Kidney (tissue), 13 donors: ENCODE measurements at regions not wholly inside any gene's neighbourhood (a gene's known extent, or its start where the extent isn't known, plus 50 kb on each side); places are given as distances from the start of the nearest gene placed in this dataset.

ENCODE experiments used
- DNase-seq, 5 donors: peaks; one replicate each; pipeline ENCODE4 v3.0.0-alpha.2; 2013 to 2020
- FAIRE-seq: peaks from 2 replicates; lab custom pipeline; 2012; peaks lifted over from hg19 to GRCh38; lab: Jason Lieb, UNC
- H3K27ac ChIP-seq, 2 donors: one replicate each; pipeline ENCODE4 v1.7.0; 2013; ENCODE audit warnings: low read depth in 2 of 2, low read length in 2 of 2, inconsistent platforms in 1 of 2
- H3K27me3 ChIP-seq: one replicate; pipeline ENCODE4 v1.7.1; 2013; ENCODE audit warnings: low read length, inconsistent platforms; ENCODE audit not compliant: control insufficient read depth, insufficient read depth
- H3K36me3 ChIP-seq, 3 donors: one replicate each; pipeline versions ENCODE4 v1.7.0 to v1.7.1; 2013; ENCODE audit warnings: low read length in 3 of 3, control low read depth in 1 of 3, inconsistent platforms in 1 of 3; ENCODE audit not compliant: insufficient read depth in 3 of 3, control insufficient read depth in 2 of 3
- H3K4me1 ChIP-seq, 3 donors: one replicate each; pipeline versions ENCODE4 v1.7.0 to v1.7.1; 2013; ENCODE audit warnings: low read length in 3 of 3, inconsistent platforms in 1 of 3, low read depth in 1 of 3; ENCODE audit not compliant: control insufficient read depth in 2 of 3, insufficient read depth in 2 of 3
- H3K4me3 ChIP-seq, 3 donors: one replicate each; pipeline versions ENCODE4 v1.7.0 to v1.8.1; 2013; ENCODE audit warnings: low read length in 3 of 3, control low read depth in 1 of 3, inconsistent platforms in 1 of 3
- H3K9ac ChIP-seq, 3 donors: one replicate each; pipeline versions ENCODE4 v1.7.0 to v1.7.1; 2013; ENCODE audit warnings: low read length in 3 of 3, control low read depth in 1 of 3, inconsistent platforms in 1 of 3
- H3K9me3 ChIP-seq, 3 donors: one replicate each; pipeline versions ENCODE4 v1.7.0 to v1.7.1; 2013; ENCODE audit warnings: low read length in 3 of 3, control low read depth in 1 of 3, inconsistent platforms in 1 of 3; ENCODE audit not compliant: control insufficient read depth in 2 of 3, insufficient read depth in 1 of 3
- intact Hi-C: fragments of 100-400 bp; cut with DNase I; formaldehyde crosslinking; loops from one replicate; pipeline ENCODE4 v1.11.1; 2022
- TF ChIP-seq, protein P1 (sequence below): IDR thresholded peaks from 3 replicates; pipeline ENCODE4 v1.5.1; 2012; ENCODE audit warnings: mild to moderate bottlenecking, moderate library complexity, borderline replicate concordance; ENCODE audit not compliant: insufficient read depth; ENCODE audit errors: extremely low read depth
- donor health status: control.
- donor health status: control.
- donor health status: control.
- donor health status: control.
- donor health status: control.
- donor health status: DM: yes; HTN: yes; CAD: no.
- donor health status: Normal renal cell carcinoma (clear cell type).

DNA sequence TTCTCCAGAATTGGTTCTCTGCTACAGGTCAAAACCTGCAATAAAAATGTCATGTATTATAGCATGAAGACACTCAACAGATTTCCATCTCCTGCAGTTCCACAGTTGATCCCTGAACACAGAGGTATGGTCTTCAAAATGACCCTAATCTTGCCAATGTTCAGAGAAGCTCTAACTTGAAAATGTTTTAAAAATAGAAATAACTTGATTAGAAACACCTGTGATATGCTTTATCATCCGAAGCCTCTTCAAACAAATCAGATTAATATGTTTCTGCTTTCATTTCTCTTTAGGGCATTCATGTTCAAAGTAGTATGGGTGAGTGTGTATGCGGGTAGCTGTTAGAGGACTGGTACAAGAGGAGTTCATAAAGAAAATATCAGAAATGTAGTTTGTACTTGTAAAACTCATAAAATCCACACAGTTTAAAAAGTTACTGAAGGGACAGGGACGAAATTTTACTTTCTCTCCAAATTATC lies 60.4 kb downstream of the KCNRG start:
- DNase-seq (no peak), FAIRE-seq (no peak)
- H3K9me3 ChIP-seq = no peaks in the 10 kb centered on the region
- H3K4me3 ChIP-seq = no peak overlapping the region
- no peaks in the 10 kb centered on the region for H3K36me3 ChIP-seq
- intact Hi-C loops = no loop called here
- H3K27me3 ChIP-seq = no peaks in the 10 kb centered on the region
- H3K27ac ChIP-seq = no peak overlapping the region
- H3K9ac ChIP-seq = no peak overlapping the region
- H3K4me1 ChIP-seq = no peaks in the 10 kb centered on the region
- TF ChIP-seq, protein P1, sequence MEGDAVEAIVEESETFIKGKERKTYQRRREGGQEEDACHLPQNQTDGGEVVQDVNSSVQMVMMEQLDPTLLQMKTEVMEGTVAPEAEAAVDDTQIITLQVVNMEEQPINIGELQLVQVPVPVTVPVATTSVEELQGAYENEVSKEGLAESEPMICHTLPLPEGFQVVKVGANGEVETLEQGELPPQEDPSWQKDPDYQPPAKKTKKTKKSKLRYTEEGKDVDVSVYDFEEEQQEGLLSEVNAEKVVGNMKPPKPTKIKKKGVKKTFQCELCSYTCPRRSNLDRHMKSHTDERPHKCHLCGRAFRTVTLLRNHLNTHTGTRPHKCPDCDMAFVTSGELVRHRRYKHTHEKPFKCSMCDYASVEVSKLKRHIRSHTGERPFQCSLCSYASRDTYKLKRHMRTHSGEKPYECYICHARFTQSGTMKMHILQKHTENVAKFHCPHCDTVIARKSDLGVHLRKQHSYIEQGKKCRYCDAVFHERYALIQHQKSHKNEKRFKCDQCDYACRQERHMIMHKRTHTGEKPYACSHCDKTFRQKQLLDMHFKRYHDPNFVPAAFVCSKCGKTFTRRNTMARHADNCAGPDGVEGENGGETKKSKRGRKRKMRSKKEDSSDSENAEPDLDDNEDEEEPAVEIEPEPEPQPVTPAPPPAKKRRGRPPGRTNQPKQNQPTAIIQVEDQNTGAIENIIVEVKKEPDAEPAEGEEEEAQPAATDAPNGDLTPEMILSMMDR = no peak

DNA sequence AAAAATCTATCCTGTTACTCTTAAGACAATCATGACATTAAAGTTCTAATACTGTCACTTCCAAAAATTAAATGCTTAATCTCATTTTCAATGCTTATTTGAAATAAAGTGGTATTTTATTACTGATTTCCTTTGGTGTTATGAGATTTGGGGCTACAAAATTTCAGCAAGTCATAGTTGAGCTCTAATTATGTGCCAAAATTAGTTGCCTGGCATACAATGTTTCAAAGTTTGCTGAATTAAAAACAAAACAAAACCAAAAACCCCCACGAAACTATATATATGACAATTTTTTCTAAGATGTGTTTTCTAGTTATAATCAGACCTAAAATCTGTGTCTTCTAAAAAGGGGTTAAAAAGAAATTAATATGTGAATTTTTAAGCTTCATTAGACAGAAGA lies 62.2 kb downstream of the KCNRG start:
- Histone ChIP-seq H3K27ac (no peak overlapping the region), H3K4me3 (no peak overlapping the region), H3K4me1 (peaks cover 0 to under 1% (median 0%) of the 10 kb centered on the region in 3 donors), H3K9ac (no peak overlapping the region), H3K9me3 (no peaks in the 10 kb centered on the region), H3K27me3 (no peaks in the 10 kb centered on the region), H3K36me3 (no peaks in the 10 kb centered on the region)
- TF ChIP-seq, protein P1 = no peak
- no peak for DNase-seq
- intact Hi-C loops = no loop called here
- FAIRE-seq = no peak

DNA sequence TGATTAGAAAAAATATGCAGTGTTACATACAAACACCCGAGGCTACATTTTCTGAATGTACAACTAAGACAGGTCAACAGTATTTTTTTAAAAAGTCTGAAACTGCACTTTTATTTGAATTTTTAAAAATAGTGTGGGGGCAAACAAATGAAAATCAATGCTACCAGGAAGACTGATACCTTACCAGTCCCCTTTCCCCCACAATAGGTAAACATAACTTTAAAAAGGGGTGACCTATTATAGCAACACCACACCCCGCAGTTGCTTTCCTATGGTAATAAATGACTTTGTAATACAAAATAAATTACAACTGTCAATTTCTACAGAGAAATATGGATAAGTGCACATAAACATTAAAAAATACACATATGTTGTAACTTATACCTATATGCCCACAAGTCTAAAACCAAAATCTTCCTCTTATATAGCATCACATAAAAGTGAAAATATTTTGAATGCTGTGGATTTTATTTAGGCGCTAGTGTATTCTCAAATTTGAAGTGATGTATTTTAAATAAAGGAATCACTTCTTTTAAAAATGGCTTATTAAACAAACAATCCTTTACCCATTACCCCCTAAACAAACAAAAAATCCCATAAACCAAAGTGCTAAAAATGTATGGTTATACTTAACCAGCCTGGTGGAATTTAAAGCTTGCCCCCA lies 63.1 kb downstream of the KCNRG start:
- Histone ChIP-seq H3K4me3 (no peak overlapping the region), H3K36me3 (no peaks in the 10 kb centered on the region), H3K27ac (no peak overlapping the region)

More for the DNA sequence above, 63.1 kb downstream of the KCNRG start:
- no peak for FAIRE-seq
- Histone ChIP-seq H3K9me3 (no peaks in the 10 kb centered on the region), H3K27me3 (no peaks in the 10 kb centered on the region), H3K9ac (no peak overlapping the region), H3K4me1 (peaks cover 0 to 6% (median 0%) of the 10 kb centered on the region in 3 donors)
- intact Hi-C loops = no loop called here
- no peak for DNase-seq
- TF ChIP-seq, protein P1 = no peak
